GM18861 (cell line): ENCODE measurements at regions not wholly inside any gene's neighbourhood (a gene's known extent, or its start where the extent isn't known, plus 50 kb on each side); places are given as distances from the start of the nearest gene placed in this dataset.
"Not testable (repeated sequence)": the region's sequence is repeated elsewhere in the genome, so short reads cannot be mapped to it uniquely, and the experiment has no call there.

ENCODE experiments used
- ATAC-seq: cut with Tn5 transposase; IDR thresholded peaks from one replicate; pipeline ENCODE4 v1.9.1; 2021; ENCODE audit not compliant: unreplicated experiment

- no peak for ATAC-seq
Observed at GRCh38 chr13:79895416-79895815, 414.5 kb downstream of the NDFIP2 start.

- not testable (repeated sequence) for ATAC-seq
Observed at GRCh38 chr13:79887278-79887677, 406.3 kb downstream of the NDFIP2 start.

GRCh38 chr13:79886601-79887000 lies 405.6 kb downstream of the NDFIP2 start:
- ATAC-seq = no peak

- no peak for ATAC-seq
Observed at GRCh38 chr13:79884890-79885289, 403.9 kb downstream of the NDFIP2 start.

GRCh38 chr13:79883216-79883615 lies 402.3 kb downstream of the NDFIP2 start:
- no peak for ATAC-seq

GRCh38 chr13:79880818-79881217 lies 399.9 kb downstream of the NDFIP2 start:
- no peak for ATAC-seq

GRCh38 chr13:79874396-79875360 lies 393.7 kb downstream of the NDFIP2 start:
- ATAC-seq = no peak

- ATAC-seq = no peak
Observed at GRCh38 chr13:79871594-79871993, 390.6 kb downstream of the NDFIP2 start.

GRCh38 chr13:79870766-79871165 lies 389.8 kb downstream of the NDFIP2 start:
- no peak for ATAC-seq

GRCh38 chr13:79870123-79870522 lies 389.2 kb downstream of the NDFIP2 start:
- no peak for ATAC-seq

- ATAC-seq = no peak
Observed at GRCh38 chr13:79869326-79869725, 388.4 kb downstream of the NDFIP2 start.

GRCh38 chr13:79867254-79867653 lies 386.3 kb downstream of the NDFIP2 start:
- no peak for ATAC-seq

- no peak for ATAC-seq
Observed at GRCh38 chr13:79866436-79866835, 385.5 kb downstream of the NDFIP2 start.

- ATAC-seq = no peak
Observed at GRCh38 chr13:79862515-79862914, 381.6 kb downstream of the NDFIP2 start.

- ATAC-seq = no peak
Observed at GRCh38 chr13:79861731-79862130, 380.8 kb downstream of the NDFIP2 start.

- ATAC-seq = no peak
Observed at GRCh38 chr13:79860791-79861190, 379.8 kb downstream of the NDFIP2 start.

GRCh38 chr13:79859756-79860155 lies 378.8 kb downstream of the NDFIP2 start:
- no peak for ATAC-seq

GRCh38 chr13:79853251-79853650 lies 372.3 kb downstream of the NDFIP2 start:
- ATAC-seq = no peak

- ATAC-seq = no peak
Observed at GRCh38 chr13:79851318-79851717, 370.4 kb downstream of the NDFIP2 start.

- no peak for ATAC-seq
Observed at GRCh38 chr13:79847882-79848592, 367.1 kb downstream of the NDFIP2 start.

- no peak for ATAC-seq
Observed at GRCh38 chr13:79846386-79846785, 365.4 kb downstream of the NDFIP2 start.
